SH-SY5Y (cell line): ENCODE measurements at regions not wholly inside any gene's neighbourhood (a gene's known extent, or its start where the extent isn't known, plus 50 kb on each side); places are given as distances from the start of the nearest gene placed in this dataset.

ENCODE experiments used
- GATA2 ChIP-seq: IDR thresholded peaks from 2 replicates; pipeline ENCODE4 v1.6.1; 2011; ENCODE audit warnings: mild to moderate bottlenecking, low read depth, low read length
- GATA3 ChIP-seq: IDR thresholded peaks from 2 replicates; pipeline ENCODE4 v1.6.1; 2011; ENCODE audit warnings: low read depth, mild to moderate bottlenecking, low read length, moderate library complexity

DNA sequence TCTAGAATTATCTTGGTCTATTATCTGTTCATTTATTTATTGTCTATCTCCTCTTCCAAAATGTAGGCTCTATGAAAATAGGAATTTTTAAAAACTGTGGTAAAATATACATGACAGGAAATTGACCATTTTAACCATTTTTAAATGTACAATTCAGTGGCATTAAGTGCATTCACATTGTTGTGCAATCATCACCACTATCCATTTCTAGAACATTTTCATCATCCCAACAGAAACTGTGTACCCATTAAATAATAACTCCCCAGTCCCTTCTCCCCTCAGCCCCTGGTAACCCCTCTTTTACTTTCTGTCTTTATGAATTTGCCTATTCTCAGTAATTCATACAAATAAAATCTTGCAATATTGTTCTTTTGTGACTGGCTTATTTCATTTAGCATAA, 71.1 kb upstream of the LCLAT1 start:
- TF ChIP-seq GATA2: no peak
- no peak for TF ChIP-seq GATA3
